ENCODE measurements at regions not wholly inside any gene's neighbourhood (a gene's known extent, or its start where the extent isn't known, plus 50 kb on each side); places are given as distances from the start of the nearest gene placed in this dataset.

- TF ChIP-seq ESRRG (CRISPR knock-in tag; IDR thresholded peaks at IDR 0.05) (no peak), ZFP30 (CRISPR knock-in tag; IDR thresholded peaks at IDR 0.05) (no peak), ZNF70 (CRISPR knock-in tag; IDR thresholded peaks at IDR 0.05) (no peak), RARB (CRISPR knock-in tag; IDR thresholded peaks at IDR 0.05) (no peak), ISL1 (CRISPR knock-in tag; IDR thresholded peaks at IDR 0.05) (no peak)
These were observed 111.5 kb upstream of the COL8A1 start (continued) for GRCh38 chr3:99526921-99527320.

GRCh38 chr3:99524559-99524958 is 113.8 kb upstream of the COL8A1 start:
- ATAC-seq = no peak
- TF ChIP-seq ESRRG (CRISPR knock-in tag; IDR thresholded peaks at IDR 0.05) (no peak), ZNF565 (CRISPR knock-in tag; conservative IDR thresholded peaks at IDR 0.05; ENCODE audit: low read depth) (no peak), SNAI2 (CRISPR knock-in tag; IDR thresholded peaks at IDR 0.05) (no peak), PPARA (CRISPR knock-in tag; IDR thresholded peaks at IDR 0.05; ENCODE audit: borderline replicate concordance) (no peak), GLIS3 (CRISPR knock-in tag; IDR thresholded peaks at IDR 0.05) (no peak)

- ATAC-seq = no peak
- TF ChIP-seq ARNTL (CRISPR knock-in tag; IDR thresholded peaks at IDR 0.05; ENCODE audit: borderline replicate concordance, low read depth) = no peak
These were observed 114.8 kb upstream of the COL8A1 start for GRCh38 chr3:99523431-99524127.

GRCh38 chr3:99522147-99522546 is 116.2 kb upstream of the COL8A1 start:
- ATAC-seq = no peak
- no peak for TF ChIP-seq BACH2 (CRISPR knock-in tag; IDR thresholded peaks at IDR 0.05; ENCODE audit: borderline replicate concordance)
- TF ChIP-seq CREB5 (CRISPR knock-in tag; IDR thresholded peaks at IDR 0.05; ENCODE audit: low read depth) = no peak
- no peak for TF ChIP-seq SNAI2 (CRISPR knock-in tag; IDR thresholded peaks at IDR 0.05)
- no peak for TF ChIP-seq CSDC2 (CRISPR knock-in tag; IDR thresholded peaks at IDR 0.05)
- no peak for TF ChIP-seq PPARA (CRISPR knock-in tag; IDR thresholded peaks at IDR 0.05; ENCODE audit: borderline replicate concordance)
- TF ChIP-seq ZFP3 (CRISPR knock-in tag; IDR thresholded peaks at IDR 0.05) = no peak
- TF ChIP-seq ARNTL (CRISPR knock-in tag; IDR thresholded peaks at IDR 0.05; ENCODE audit: borderline replicate concordance, low read depth) = no peak
- TF ChIP-seq ISL1 (CRISPR knock-in tag; IDR thresholded peaks at IDR 0.05) = no peak
- no peak for TF ChIP-seq PATZ1 (CRISPR knock-in tag; IDR thresholded peaks at IDR 0.05; ENCODE audit: borderline replicate concordance)
- TF ChIP-seq ZNF565 (CRISPR knock-in tag; conservative IDR thresholded peaks at IDR 0.05; ENCODE audit: low read depth) = no peak
- no peak for TF ChIP-seq ZNF70 (CRISPR knock-in tag; IDR thresholded peaks at IDR 0.05)
- TF ChIP-seq TSHZ2 (CRISPR knock-in tag; IDR thresholded peaks at IDR 0.05) = no peak
- no peak for TF ChIP-seq POU6F1 (CRISPR knock-in tag; IDR thresholded peaks at IDR 0.05; ENCODE audit: borderline replicate concordance, low read depth)
- no peak for TF ChIP-seq ZC3H10 (CRISPR knock-in tag; IDR thresholded peaks at IDR 0.05)
- TF ChIP-seq GLIS3 (CRISPR knock-in tag; IDR thresholded peaks at IDR 0.05) = no peak
- no peak for TF ChIP-seq ZFP30 (CRISPR knock-in tag; IDR thresholded peaks at IDR 0.05)
- no peak for TF ChIP-seq CSRNP3 (CRISPR knock-in tag; IDR thresholded peaks at IDR 0.05)
- TF ChIP-seq ESRRG (CRISPR knock-in tag; IDR thresholded peaks at IDR 0.05) = no peak

Data from SK-N-SH treated with all-trans-retinoic acid at 6 μM for 48 hours (cell line).